GM12891 (cell line): ENCODE measurements at regions not wholly inside any gene's neighbourhood (a gene's known extent, or its start where the extent isn't known, plus 50 kb on each side); places are given as distances from the start of the nearest gene placed in this dataset.

Experiments
- POLR2A ChIP-seq: IDR thresholded peaks from 2 replicates; pipeline ENCODE4 v1.6.1; 2011; ENCODE audit warnings: low read depth, low read length, control low read depth
- POLR2AphosphoS5 ChIP-seq: IDR thresholded peaks from 2 replicates; pipeline ENCODE4 v1.6.1; 2011; ENCODE audit warnings: low read depth, low read length, control low read depth

DNA sequence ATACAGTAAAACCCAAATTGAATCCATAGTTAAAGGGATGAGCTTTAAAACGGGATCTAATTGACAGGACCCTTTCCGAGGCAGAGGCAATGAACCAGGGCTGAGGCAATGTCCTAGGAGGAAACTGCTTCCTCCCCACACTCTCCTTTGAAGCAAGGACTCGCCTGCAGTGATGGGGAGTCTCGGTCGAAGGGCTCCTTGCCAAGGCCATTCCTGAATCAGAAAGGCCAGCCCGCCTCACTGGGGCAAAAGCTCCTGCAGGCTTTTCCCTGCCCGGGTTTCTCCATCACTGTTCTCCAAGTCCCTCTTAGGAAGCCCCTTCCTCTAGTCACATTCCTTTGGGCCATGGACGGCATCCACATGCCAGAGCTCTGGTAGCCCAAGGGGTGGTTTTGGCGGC is 132.0 kb downstream of the RBFOX3 start:
- TF ChIP-seq POLR2A (no peak), POLR2AphosphoS5 (no peak)
